GM21381 (cell line): ENCODE measurements at regions not wholly inside any gene's neighbourhood (a gene's known extent, or its start where the extent isn't known, plus 50 kb on each side); places are given as distances from the start of the nearest gene placed in this dataset.
"Not testable (repeated sequence)": the region's sequence is repeated elsewhere in the genome, so short reads cannot be mapped to it uniquely, and the experiment has no call there.

Experiments
- ATAC-seq: cut with Tn5 transposase; IDR thresholded peaks from one replicate; pipeline ENCODE4 v1.9.1; 2021; ENCODE audit warnings: mild to moderate bottlenecking, moderate library complexity; ENCODE audit not compliant: unreplicated experiment

- ATAC-seq: no peak
Measured at GRCh38 chr12:67484791-67485480, 163.6 kb upstream of the DYRK2 start.

GRCh38 chr12:67486671-67487070, 161.9 kb upstream of the DYRK2 start:
- no peak for ATAC-seq

GRCh38 chr12:67488349-67488748, 160.2 kb upstream of the DYRK2 start:
- not testable (repeated sequence) for ATAC-seq

- ATAC-seq: no peak
Measured at GRCh38 chr12:67489007-67489406, 159.5 kb upstream of the DYRK2 start.

- no peak for ATAC-seq
Measured at GRCh38 chr12:67496581-67496980, 152.0 kb upstream of the DYRK2 start.

- no peak for ATAC-seq
Measured at GRCh38 chr12:67498991-67499390, 149.6 kb upstream of the DYRK2 start.

- ATAC-seq: no peak
Measured at GRCh38 chr12:67501362-67501761, 147.2 kb upstream of the DYRK2 start.

GRCh38 chr12:67504026-67504425, 144.5 kb upstream of the DYRK2 start:
- ATAC-seq: no peak

- no peak for ATAC-seq
Measured at GRCh38 chr12:67506739-67507138, 141.8 kb upstream of the DYRK2 start.

- ATAC-seq: no peak
Measured at GRCh38 chr12:67508830-67509229, 139.7 kb upstream of the DYRK2 start.

- ATAC-seq: no peak
Measured at GRCh38 chr12:67509666-67510386, 138.7 kb upstream of the DYRK2 start.

- ATAC-seq: no peak
Measured at GRCh38 chr12:67512061-67512460, 136.5 kb upstream of the DYRK2 start.

- no peak for ATAC-seq
Measured at GRCh38 chr12:67514502-67514901, 134.0 kb upstream of the DYRK2 start.

GRCh38 chr12:67515679-67516340, 132.7 kb upstream of the DYRK2 start:
- ATAC-seq: peak; percentile 93

- ATAC-seq: no peak
Measured at GRCh38 chr12:67517181-67517887, 131.2 kb upstream of the DYRK2 start.

GRCh38 chr12:67519484-67520433, 128.8 kb upstream of the DYRK2 start:
- no peak for ATAC-seq

GRCh38 chr12:67520606-67521005, 127.9 kb upstream of the DYRK2 start:
- ATAC-seq: no peak

- no peak for ATAC-seq
Measured at GRCh38 chr12:67522222-67522621, 126.3 kb upstream of the DYRK2 start.

- ATAC-seq: no peak
Measured at GRCh38 chr12:67523538-67523937, 125.0 kb upstream of the DYRK2 start.
